H1 (cell line): ENCODE measurements at regions not wholly inside any gene's neighbourhood (a gene's known extent, or its start where the extent isn't known, plus 50 kb on each side); places are given as distances from the start of the nearest gene placed in this dataset.

Source experiments
- CTCF ChIA-PET: fragments of 300-600 bp; sonication (Branson Sonifier 250); formaldehyde crosslinking; loops from one replicate; lab custom pipeline; 2021; ENCODE audit not compliant: partially characterized antibody; lab: Charles Lee
- POLR2A ChIA-PET: fragments of 300-600 bp; sonication (Branson Sonifier 250); formaldehyde crosslinking; loops from one replicate; lab custom pipeline; 2021; ENCODE audit warnings: inconsistent platforms; ENCODE audit not compliant: partially characterized antibody; lab: Charles Lee
- DNase-seq, 2 experiments: peaks; one replicate each; pipeline versions ENCODE4 v3.0.0 to v3.0.0-alpha.2; 2010 to 2022; ENCODE audit warnings: low spot score in 2 of 2, low read depth in 1 of 2, mixed read lengths in 1 of 2
- FAIRE-seq: peaks from 2 replicates; lab custom pipeline; 2011; peaks lifted over from hg19 to GRCh38; lab: Jason Lieb, UNC
- H2AFZ ChIP-seq: 2 replicates; pipeline ENCODE4 v1.8.1; 2012; ENCODE audit warnings: low read length, inconsistent platforms
- H2AK5ac ChIP-seq: 2 replicates; pipeline ENCODE4 v1.6.1; 2013; ENCODE audit warnings: low read depth, low read length
- H2BK120ac ChIP-seq: replicated peaks from 2 replicates; pipeline ENCODE3; 2013; ENCODE audit warnings: low read depth, low read length, inconsistent platforms
- H2BK12ac ChIP-seq: 2 replicates; pipeline ENCODE4 v1.6.1; 2013; ENCODE audit warnings: low read depth, low read length
- H2BK15ac ChIP-seq: 2 replicates; pipeline ENCODE4 v1.6.1; 2013; ENCODE audit warnings: low read length
- H2BK20ac ChIP-seq: 2 replicates; pipeline ENCODE4 v1.6.1; 2013; ENCODE audit warnings: low read length
- H2BK5ac ChIP-seq: 2 replicates; pipeline ENCODE4 v1.6.1; 2013; ENCODE audit warnings: low read depth, low read length
- H3K14ac ChIP-seq: 2 replicates; pipeline ENCODE4 v1.6.1; 2013; ENCODE audit warnings: inconsistent platforms; ENCODE audit not compliant: insufficient read length
- H3K18ac ChIP-seq: 2 replicates; pipeline ENCODE4 v1.6.1; 2013; ENCODE audit warnings: low read length; ENCODE audit errors: extremely low read depth
- H3K23ac ChIP-seq: 2 replicates; pipeline ENCODE4 v1.6.1; 2013; ENCODE audit warnings: inconsistent platforms; ENCODE audit not compliant: insufficient read length
- H3K23me2 ChIP-seq: 2 replicates; pipeline ENCODE4 v1.6.1; 2013; ENCODE audit warnings: low read depth, low read length
- H3K27ac ChIP-seq: 2 replicates; pipeline ENCODE4 v1.6.1; 2011; ENCODE audit warnings: low read depth, low read length, inconsistent platforms
- H3K27me3 ChIP-seq, 4 experiments: replicated peaks in 1 of 4; 1 replicate in 1 of 4; 2 replicates in 3 of 4; pipeline versions ENCODE4 v1.6.1 to v1.8.1; 2011 to 2013; ENCODE audit warnings: low read length in 3 of 4, mild to moderate bottlenecking in 3 of 4, inconsistent platforms in 2 of 4, mixed read lengths in 2 of 4, moderate library complexity in 1 of 4; ENCODE audit not compliant: control insufficient read depth in 3 of 4, insufficient read depth in 3 of 4; ENCODE audit errors: extremely low read depth in 1 of 4
- H3K36me3 ChIP-seq, 4 experiments: 2 replicates each; pipeline versions ENCODE4 v1.6.1 to v1.8.1; 2011 to 2013; ENCODE audit warnings: mild to moderate bottlenecking in 4 of 4, low read length in 3 of 4, moderate library complexity in 2 of 4, control low read depth in 1 of 4, inconsistent platforms in 1 of 4; ENCODE audit not compliant: insufficient read depth in 4 of 4, control insufficient read depth in 2 of 4
- H3K4ac ChIP-seq: replicated peaks from 2 replicates; pipeline ENCODE3; 2013; ENCODE audit warnings: low read length, low read depth, mixed read lengths, inconsistent platforms; ENCODE audit not compliant: insufficient read length
- H3K4me1 ChIP-seq, 4 experiments: replicated peaks in 1 of 4; 1 replicate in 1 of 4; 2 replicates in 3 of 4; pipeline versions ENCODE4 v1.6.1 to v1.8.1; 2011 to 2013; ENCODE audit warnings: low read length in 3 of 4, inconsistent platforms in 2 of 4, mixed read lengths in 1 of 4; ENCODE audit not compliant: insufficient read depth in 4 of 4, control insufficient read depth in 3 of 4
- H3K4me2 ChIP-seq, 2 experiments: 2 replicates each; pipeline versions ENCODE4 v1.6.1 to v1.8.1; 2011 to 2013; ENCODE audit warnings: low read depth in 2 of 2, low read length in 2 of 2, control low read depth in 1 of 2, inconsistent platforms in 1 of 2, mild to moderate bottlenecking in 1 of 2; ENCODE audit not compliant: insufficient read depth in 1 of 2
- H3K4me3 ChIP-seq, 4 experiments: fragments of 200-600, 300-600 bp in 1 of 4; sonication (generic), shearing (Covaris generic), sonication (Bioruptor Twin) in 1 of 4; 2 replicates each; pipeline versions ENCODE4 v1.5.1 to v1.8.1; 2011 to 2016; ENCODE audit warnings: low read length in 4 of 4, low read depth in 3 of 4, control low read depth in 2 of 4, inconsistent platforms in 2 of 4, mild to moderate bottlenecking in 2 of 4, mixed read lengths in 1 of 4, moderate library complexity in 1 of 4; ENCODE audit not compliant: insufficient read depth in 2 of 4; ENCODE audit errors: extremely low read depth in 1 of 4
- H3K56ac ChIP-seq: replicated peaks from 2 replicates; pipeline ENCODE3; 2013; ENCODE audit warnings: low read depth, mild to moderate bottlenecking, mixed read lengths, low read length, inconsistent platforms; ENCODE audit not compliant: insufficient read length
- H3K79me1 ChIP-seq: 2 replicates; pipeline ENCODE4 v1.6.1; 2013; ENCODE audit warnings: low read depth, low read length, control low read depth
- H3K79me2 ChIP-seq, 2 experiments: 2 replicates each; pipeline versions ENCODE4 v1.6.1 to v1.8.1; 2012 to 2013; ENCODE audit warnings: low read length in 2 of 2, mild to moderate bottlenecking in 2 of 2, inconsistent platforms in 1 of 2; ENCODE audit not compliant: insufficient read depth in 2 of 2, control insufficient read depth in 1 of 2
- H3K9ac ChIP-seq, 4 experiments: replicated peaks in 1 of 4; 1 replicate in 1 of 4; 2 replicates in 3 of 4; pipeline versions ENCODE4 v1.6.1 to v1.8.1; 2011 to 2013; ENCODE audit warnings: low read depth in 3 of 4, low read length in 3 of 4, control low read depth in 2 of 4, mild to moderate bottlenecking in 2 of 4, moderate library complexity in 2 of 4, inconsistent platforms in 1 of 4; ENCODE audit errors: extremely low read depth in 1 of 4
- H3K9me3 ChIP-seq, 2 experiments: 2 replicates each; pipeline versions ENCODE4 v1.6.1 to v1.8.1; 2012 to 2013; ENCODE audit warnings: mild to moderate bottlenecking in 2 of 2, moderate library complexity in 2 of 2, control low read depth in 1 of 2, inconsistent platforms in 1 of 2, low read depth in 1 of 2, low read length in 1 of 2, mixed read lengths in 1 of 2; ENCODE audit not compliant: insufficient read depth in 2 of 2
- H4K20me1 ChIP-seq, 2 experiments: replicated peaks in 1 of 2; 2 replicates each; pipeline versions ENCODE3 to v1.8.1; 2011 to 2013; ENCODE audit warnings: inconsistent platforms in 2 of 2, low read length in 2 of 2, mild to moderate bottlenecking in 1 of 2; ENCODE audit not compliant: insufficient read depth in 2 of 2, control insufficient read depth in 1 of 2
- H4K5ac ChIP-seq: 2 replicates; pipeline ENCODE4 v1.6.1; 2013; ENCODE audit warnings: low read length, low read depth, mixed read lengths, inconsistent platforms; ENCODE audit not compliant: insufficient read length
- H4K8ac ChIP-seq: 2 replicates; pipeline ENCODE4 v1.8.0; 2013; ENCODE audit warnings: mild to moderate bottlenecking, moderate library complexity, low read length, inconsistent platforms; ENCODE audit not compliant: insufficient read depth; ENCODE audit errors: extremely low read depth
- H4K91ac ChIP-seq: replicated peaks from 2 replicates; pipeline ENCODE3; 2013; ENCODE audit warnings: low read length, mixed read lengths, inconsistent platforms; ENCODE audit not compliant: insufficient read length
- CBX8 ChIP-seq: fragments of 300-800, 300-1000 bp; sonication (generic); IDR thresholded peaks from 2 replicates; pipeline ENCODE4 v1.7.1; 2016; ENCODE audit warnings: low read depth, low read length, borderline replicate concordance
- EZH2 ChIP-seq: fragments of 200-600 bp; sonication (generic); IDR thresholded peaks from 2 replicates; pipeline ENCODE4 v1.7.1; 2012; ENCODE audit warnings: low read depth, mild to moderate bottlenecking, moderate library complexity, low read length, inconsistent platforms; ENCODE audit not compliant: severe bottlenecking
- GTF2F1 ChIP-seq: IDR thresholded peaks from 2 replicates; pipeline ENCODE4 v1.6.1; 2012; ENCODE audit warnings: low read depth, low read length, improper control_type of control experiment, borderline replicate concordance
- POLR2AphosphoS5 ChIP-seq: IDR thresholded peaks from 2 replicates; pipeline ENCODE4 v1.6.1; 2011; ENCODE audit warnings: low read depth, low read length
- RAD21 ChIP-seq, 2 experiments: IDR thresholded peaks in 1 of 2; conservative IDR thresholded peaks in 1 of 2; 2 replicates each; pipeline ENCODE4 v1.6.1; 2011; ENCODE audit warnings: low read depth in 2 of 2, low read length in 2 of 2, improper control_type of control experiment in 1 of 2, inconsistent platforms in 1 of 2, mild to moderate bottlenecking in 1 of 2, moderate library complexity in 1 of 2
- RXRA ChIP-seq: IDR thresholded peaks from 2 replicates; pipeline ENCODE4 v1.6.1; 2011; ENCODE audit warnings: low read depth, mild to moderate bottlenecking, low read length, moderate library complexity; ENCODE audit not compliant: insufficient read depth
- TAF7 ChIP-seq: optimal IDR thresholded peaks from 2 replicates; pipeline ENCODE3; 2011; ENCODE audit warnings: low read depth, mild to moderate bottlenecking, inconsistent platforms, low read length, moderate library complexity, borderline replicate concordance
- TEAD4 ChIP-seq: IDR thresholded peaks from 2 replicates; pipeline ENCODE4 v1.6.1; 2012; ENCODE audit warnings: low read depth, low read length, inconsistent platforms, mixed read lengths
- ZNF274 ChIP-seq: IDR thresholded peaks from 2 replicates; pipeline ENCODE4 v1.7.0; 2012; ENCODE audit warnings: low read length, borderline replicate concordance; ENCODE audit errors: extremely low read depth
- WGBS, 2 experiments: shearing (Covaris generic) in 1 of 2; methylation state at CpG; one replicate each; pipeline versions ENCODE4 v1.1.6 to v1.1.7; 2013 to 2015; ENCODE audit warnings: low lambda C conversion rate in 2 of 2, mixed read lengths in 2 of 2, inconsistent platforms in 1 of 2, low coverage in 1 of 2, missing lambda C conversion rate in 1 of 2; ENCODE audit not compliant: insufficient replicate concordance in 2 of 2, insufficient coverage in 1 of 2, insufficient read length in 1 of 2; ENCODE audit errors: extremely low coverage in 1 of 2, missing lambda C conversion rate in 1 of 2; 5-methylcytosine and 5-hydroxymethylcytosine counted together

GRCh38 chr2:136255127-136255526 lies 137.2 kb upstream of the CXCR4 start:
- H3K9me3 ChIP-seq: no peaks in the 10 kb centered on the region
- H4K8ac ChIP-seq: no peak overlapping the region
- H3K36me3 ChIP-seq: no peaks in the 10 kb centered on the region
- H3K14ac ChIP-seq: no peak overlapping the region
- no peaks in the 10 kb centered on the region for H3K23me2 ChIP-seq
- no peak overlapping the region for H2BK5ac ChIP-seq
- H3K23ac ChIP-seq: no peak overlapping the region
- H2AK5ac ChIP-seq: no peak overlapping the region
- WGBS, 2 experiments: 87% methylated on average over 3 of the region's 3 CpGs; no CpG with 5 or more reads in 1 of the 2 experiments
- no peak overlapping the region for H3K4ac ChIP-seq
- H3K56ac ChIP-seq: no peak overlapping the region
- H3K4me3 ChIP-seq: no peak overlapping the region
- no peak overlapping the region for H2AFZ ChIP-seq
- POLR2A ChIA-PET: no interaction called here
- H3K4me2 ChIP-seq: no peak overlapping the region
- no peak for FAIRE-seq
- no peaks in the 10 kb centered on the region for H3K79me1 ChIP-seq
- CTCF ChIA-PET: interaction anchor here (0.9 to 2.7 kb wide), 3 partner anchors 129 to 342 kb away, joined by 3 to 10 read pairs (median 3); no protein-coding TSS in a partner anchor
- no peak overlapping the region for H2BK120ac ChIP-seq
- no peak overlapping the region for H4K91ac ChIP-seq
- H2BK15ac ChIP-seq: no peak overlapping the region
- no peaks in the 10 kb centered on the region for H3K27me3 ChIP-seq
- H2BK12ac ChIP-seq: no peak overlapping the region
- H4K20me1 ChIP-seq: no peaks in the 10 kb centered on the region
- no peak for DNase-seq
- no peak overlapping the region for H3K18ac ChIP-seq
- H3K27ac ChIP-seq: no peak overlapping the region
- no peak overlapping the region for H4K5ac ChIP-seq
- TF ChIP-seq GTF2F1 (no peak), POLR2AphosphoS5 (no peak), CBX8 (no peak), ZNF274 (no peak), TAF7 (no peak), RXRA (no peak), RAD21 (IDR thresholded peaks at IDR 0.05 in 1 of 2, conservative IDR thresholded peaks at IDR 0.05 in 1 of 2; ENCODE audit: low read depth in 2 of 2, low read length in 2 of 2) (no peak), EZH2 (no peak), TEAD4 (no peak)
- no peaks in the 10 kb centered on the region for H3K4me1 ChIP-seq
- no peak overlapping the region for H3K9ac ChIP-seq
- no peaks in the 10 kb centered on the region for H3K79me2 ChIP-seq
- H2BK20ac ChIP-seq: no peak overlapping the region
